ENCODE measurements at regions not wholly inside any gene's neighbourhood (a gene's known extent, or its start where the extent isn't known, plus 50 kb on each side); places are given as distances from the start of the nearest gene placed in this dataset.

DNA sequence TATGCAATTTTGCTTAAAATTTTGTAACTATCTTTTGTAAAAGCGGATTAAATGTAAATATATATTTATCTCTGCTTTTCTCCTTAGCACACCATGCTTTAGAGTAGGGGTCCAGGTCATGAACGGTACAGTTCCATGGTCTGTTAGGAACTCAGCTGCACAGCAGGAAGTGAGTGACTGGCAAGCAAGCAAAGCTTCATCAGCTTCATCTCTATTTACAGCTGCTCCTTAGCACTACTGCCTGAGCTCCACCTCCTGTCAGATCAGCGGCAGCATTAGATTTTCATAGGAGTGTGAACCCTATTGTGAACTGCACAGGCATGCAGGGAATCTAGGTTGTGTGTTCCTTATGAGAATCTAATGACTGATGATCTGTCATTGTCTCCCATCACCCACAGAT is 959.0 kb upstream of the SLC39A10 start (continued):
- TF ChIP-seq, protein P1, sequence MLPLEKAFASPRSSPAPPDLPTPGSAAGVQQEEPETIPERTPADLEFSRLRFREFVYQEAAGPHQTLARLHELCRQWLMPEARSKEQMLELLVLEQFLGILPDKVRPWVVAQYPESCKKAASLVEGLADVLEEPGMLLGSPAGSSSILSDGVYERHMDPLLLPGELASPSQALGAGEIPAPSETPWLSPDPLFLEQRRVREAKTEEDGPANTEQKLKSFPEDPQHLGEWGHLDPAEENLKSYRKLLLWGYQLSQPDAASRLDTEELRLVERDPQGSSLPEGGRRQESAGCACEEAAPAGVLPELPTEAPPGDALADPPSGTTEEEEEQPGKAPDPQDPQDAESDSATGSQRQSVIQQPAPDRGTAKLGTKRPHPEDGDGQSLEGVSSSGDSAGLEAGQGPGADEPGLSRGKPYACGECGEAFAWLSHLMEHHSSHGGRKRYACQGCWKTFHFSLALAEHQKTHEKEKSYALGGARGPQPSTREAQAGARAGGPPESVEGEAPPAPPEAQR (CRISPR knock-in tag; IDR thresholded peaks at IDR 0.05) = no peak

DNA sequence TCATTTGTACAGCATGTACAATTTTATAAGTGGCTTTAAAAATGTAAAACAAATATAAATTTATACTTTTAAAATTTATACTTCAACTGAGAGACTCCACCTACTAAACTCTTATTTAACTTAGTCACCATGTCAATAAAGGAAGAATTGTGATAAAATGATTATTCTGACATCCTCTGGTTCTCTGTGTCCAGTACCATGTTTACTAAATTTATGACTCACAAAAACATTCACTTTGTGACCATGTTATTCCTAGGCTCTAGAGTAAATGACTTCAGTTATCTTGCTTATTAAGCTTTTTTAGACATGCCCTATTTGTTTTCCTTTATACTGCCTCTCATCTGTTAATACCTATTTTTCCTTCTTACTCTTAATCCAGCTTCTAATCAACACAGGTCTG is 959.6 kb upstream of the SLC39A10 start:
- H3K4me1 Mint-ChIP-seq = no peaks in the 10 kb centered on the region
- no peak for ATAC-seq
- DNase-seq (ENCODE audit: low spot score) = no peak
- H3K27me3 Mint-ChIP-seq (ENCODE audit: low read depth) = no peaks in the 10 kb centered on the region; the same call in 1 of the 2 replicates
- H3K9me3 Mint-ChIP-seq = peaks cover 11% of the 10 kb centered on the region
- H3K27ac Mint-ChIP-seq = no peak overlapping the region
- H3K4me3 Mint-ChIP-seq = no peak overlapping the region
- POLR2A ChIA-PET = no interaction called here
- TF ChIP-seq, protein P2, sequence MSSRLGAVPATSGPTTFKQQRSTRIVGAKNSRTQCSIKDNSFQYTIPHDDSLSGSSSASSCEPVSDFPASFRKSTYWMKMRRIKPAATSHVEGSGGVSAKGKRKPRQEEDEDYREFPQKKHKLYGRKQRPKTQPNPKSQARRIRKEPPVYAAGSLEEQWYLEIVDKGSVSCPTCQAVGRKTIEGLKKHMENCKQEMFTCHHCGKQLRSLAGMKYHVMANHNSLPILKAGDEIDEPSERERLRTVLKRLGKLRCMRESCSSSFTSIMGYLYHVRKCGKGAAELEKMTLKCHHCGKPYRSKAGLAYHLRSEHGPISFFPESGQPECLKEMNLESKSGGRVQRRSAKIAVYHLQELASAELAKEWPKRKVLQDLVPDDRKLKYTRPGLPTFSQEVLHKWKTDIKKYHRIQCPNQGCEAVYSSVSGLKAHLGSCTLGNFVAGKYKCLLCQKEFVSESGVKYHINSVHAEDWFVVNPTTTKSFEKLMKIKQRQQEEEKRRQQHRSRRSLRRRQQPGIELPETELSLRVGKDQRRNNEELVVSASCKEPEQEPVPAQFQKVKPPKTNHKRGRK (CRISPR knock-in tag; IDR thresholded peaks at IDR 0.05; ENCODE audit: borderline replicate concordance) = no peak
- TF ChIP-seq JUN (CRISPR knock-in tag; IDR thresholded peaks at IDR 0.05) (no peak), KAT7 (CRISPR knock-in tag; IDR thresholded peaks at IDR 0.05; ENCODE audit: borderline replicate concordance) (no peak), ZNF138 (CRISPR knock-in tag; conservative IDR thresholded peaks at IDR 0.05) (no peak), ZNF121 (CRISPR knock-in tag; IDR thresholded peaks at IDR 0.05) (no peak), ZNF263 (CRISPR knock-in tag; IDR thresholded peaks at IDR 0.05; ENCODE audit: low read depth) (no peak), TEAD4 (CRISPR knock-in tag; IDR thresholded peaks at IDR 0.05) (no peak), NR1H2 (CRISPR knock-in tag; IDR thresholded peaks at IDR 0.05) (no peak), ESRRA (CRISPR knock-in tag; IDR thresholded peaks at IDR 0.05; ENCODE audit: borderline replicate concordance) (no peak), PRRX2 (CRISPR knock-in tag; IDR thresholded peaks at IDR 0.05) (no peak)
- TF ChIP-seq, protein P3, sequence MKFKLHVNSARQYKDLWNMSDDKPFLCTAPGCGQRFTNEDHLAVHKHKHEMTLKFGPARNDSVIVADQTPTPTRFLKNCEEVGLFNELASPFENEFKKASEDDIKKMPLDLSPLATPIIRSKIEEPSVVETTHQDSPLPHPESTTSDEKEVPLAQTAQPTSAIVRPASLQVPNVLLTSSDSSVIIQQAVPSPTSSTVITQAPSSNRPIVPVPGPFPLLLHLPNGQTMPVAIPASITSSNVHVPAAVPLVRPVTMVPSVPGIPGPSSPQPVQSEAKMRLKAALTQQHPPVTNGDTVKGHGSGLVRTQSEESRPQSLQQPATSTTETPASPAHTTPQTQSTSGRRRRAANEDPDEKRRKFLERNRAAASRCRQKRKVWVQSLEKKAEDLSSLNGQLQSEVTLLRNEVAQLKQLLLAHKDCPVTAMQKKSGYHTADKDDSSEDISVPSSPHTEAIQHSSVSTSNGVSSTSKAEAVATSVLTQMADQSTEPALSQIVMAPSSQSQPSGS (CRISPR knock-in tag; IDR thresholded peaks at IDR 0.05; ENCODE audit: borderline replicate concordance, low read depth) = no peak
- TF ChIP-seq, protein P4, sequence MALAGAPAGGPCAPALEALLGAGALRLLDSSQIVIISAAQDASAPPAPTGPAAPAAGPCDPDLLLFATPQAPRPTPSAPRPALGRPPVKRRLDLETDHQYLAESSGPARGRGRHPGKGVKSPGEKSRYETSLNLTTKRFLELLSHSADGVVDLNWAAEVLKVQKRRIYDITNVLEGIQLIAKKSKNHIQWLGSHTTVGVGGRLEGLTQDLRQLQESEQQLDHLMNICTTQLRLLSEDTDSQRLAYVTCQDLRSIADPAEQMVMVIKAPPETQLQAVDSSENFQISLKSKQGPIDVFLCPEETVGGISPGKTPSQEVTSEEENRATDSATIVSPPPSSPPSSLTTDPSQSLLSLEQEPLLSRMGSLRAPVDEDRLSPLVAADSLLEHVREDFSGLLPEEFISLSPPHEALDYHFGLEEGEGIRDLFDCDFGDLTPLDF (CRISPR knock-in tag; IDR thresholded peaks at IDR 0.05) = no peak
- TF ChIP-seq, protein P5, sequence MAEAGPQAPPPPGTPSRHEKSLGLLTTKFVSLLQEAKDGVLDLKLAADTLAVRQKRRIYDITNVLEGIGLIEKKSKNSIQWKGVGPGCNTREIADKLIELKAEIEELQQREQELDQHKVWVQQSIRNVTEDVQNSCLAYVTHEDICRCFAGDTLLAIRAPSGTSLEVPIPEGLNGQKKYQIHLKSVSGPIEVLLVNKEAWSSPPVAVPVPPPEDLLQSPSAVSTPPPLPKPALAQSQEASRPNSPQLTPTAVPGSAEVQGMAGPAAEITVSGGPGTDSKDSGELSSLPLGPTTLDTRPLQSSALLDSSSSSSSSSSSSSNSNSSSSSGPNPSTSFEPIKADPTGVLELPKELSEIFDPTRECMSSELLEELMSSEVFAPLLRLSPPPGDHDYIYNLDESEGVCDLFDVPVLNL (CRISPR knock-in tag; IDR thresholded peaks at IDR 0.05; ENCODE audit: borderline replicate concordance, low read depth) = no peak
- TF ChIP-seq, protein P6, sequence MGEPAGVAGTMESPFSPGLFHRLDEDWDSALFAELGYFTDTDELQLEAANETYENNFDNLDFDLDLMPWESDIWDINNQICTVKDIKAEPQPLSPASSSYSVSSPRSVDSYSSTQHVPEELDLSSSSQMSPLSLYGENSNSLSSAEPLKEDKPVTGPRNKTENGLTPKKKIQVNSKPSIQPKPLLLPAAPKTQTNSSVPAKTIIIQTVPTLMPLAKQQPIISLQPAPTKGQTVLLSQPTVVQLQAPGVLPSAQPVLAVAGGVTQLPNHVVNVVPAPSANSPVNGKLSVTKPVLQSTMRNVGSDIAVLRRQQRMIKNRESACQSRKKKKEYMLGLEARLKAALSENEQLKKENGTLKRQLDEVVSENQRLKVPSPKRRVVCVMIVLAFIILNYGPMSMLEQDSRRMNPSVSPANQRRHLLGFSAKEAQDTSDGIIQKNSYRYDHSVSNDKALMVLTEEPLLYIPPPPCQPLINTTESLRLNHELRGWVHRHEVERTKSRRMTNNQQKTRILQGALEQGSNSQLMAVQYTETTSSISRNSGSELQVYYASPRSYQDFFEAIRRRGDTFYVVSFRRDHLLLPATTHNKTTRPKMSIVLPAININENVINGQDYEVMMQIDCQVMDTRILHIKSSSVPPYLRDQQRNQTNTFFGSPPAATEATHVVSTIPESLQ (CRISPR knock-in tag; IDR thresholded peaks at IDR 0.05) = no peak
- TF ChIP-seq, protein P7, sequence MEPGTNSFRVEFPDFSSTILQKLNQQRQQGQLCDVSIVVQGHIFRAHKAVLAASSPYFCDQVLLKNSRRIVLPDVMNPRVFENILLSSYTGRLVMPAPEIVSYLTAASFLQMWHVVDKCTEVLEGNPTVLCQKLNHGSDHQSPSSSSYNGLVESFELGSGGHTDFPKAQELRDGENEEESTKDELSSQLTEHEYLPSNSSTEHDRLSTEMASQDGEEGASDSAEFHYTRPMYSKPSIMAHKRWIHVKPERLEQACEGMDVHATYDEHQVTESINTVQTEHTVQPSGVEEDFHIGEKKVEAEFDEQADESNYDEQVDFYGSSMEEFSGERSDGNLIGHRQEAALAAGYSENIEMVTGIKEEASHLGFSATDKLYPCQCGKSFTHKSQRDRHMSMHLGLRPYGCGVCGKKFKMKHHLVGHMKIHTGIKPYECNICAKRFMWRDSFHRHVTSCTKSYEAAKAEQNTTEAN (CRISPR knock-in tag; IDR thresholded peaks at IDR 0.05) = no peak
- TF ChIP-seq, protein P8, sequence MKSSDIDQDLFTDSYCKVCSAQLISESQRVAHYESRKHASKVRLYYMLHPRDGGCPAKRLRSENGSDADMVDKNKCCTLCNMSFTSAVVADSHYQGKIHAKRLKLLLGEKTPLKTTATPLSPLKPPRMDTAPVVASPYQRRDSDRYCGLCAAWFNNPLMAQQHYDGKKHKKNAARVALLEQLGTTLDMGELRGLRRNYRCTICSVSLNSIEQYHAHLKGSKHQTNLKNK (CRISPR knock-in tag; IDR thresholded peaks at IDR 0.05) = no peak
- TF ChIP-seq, protein P1 (CRISPR knock-in tag; IDR thresholded peaks at IDR 0.05) = no peak
- TF ChIP-seq, protein P9, sequence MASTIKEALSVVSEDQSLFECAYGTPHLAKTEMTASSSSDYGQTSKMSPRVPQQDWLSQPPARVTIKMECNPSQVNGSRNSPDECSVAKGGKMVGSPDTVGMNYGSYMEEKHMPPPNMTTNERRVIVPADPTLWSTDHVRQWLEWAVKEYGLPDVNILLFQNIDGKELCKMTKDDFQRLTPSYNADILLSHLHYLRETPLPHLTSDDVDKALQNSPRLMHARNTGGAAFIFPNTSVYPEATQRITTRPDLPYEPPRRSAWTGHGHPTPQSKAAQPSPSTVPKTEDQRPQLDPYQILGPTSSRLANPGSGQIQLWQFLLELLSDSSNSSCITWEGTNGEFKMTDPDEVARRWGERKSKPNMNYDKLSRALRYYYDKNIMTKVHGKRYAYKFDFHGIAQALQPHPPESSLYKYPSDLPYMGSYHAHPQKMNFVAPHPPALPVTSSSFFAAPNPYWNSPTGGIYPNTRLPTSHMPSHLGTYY (CRISPR knock-in tag; IDR thresholded peaks at IDR 0.05) = no peak
- TF ChIP-seq, protein P10, sequence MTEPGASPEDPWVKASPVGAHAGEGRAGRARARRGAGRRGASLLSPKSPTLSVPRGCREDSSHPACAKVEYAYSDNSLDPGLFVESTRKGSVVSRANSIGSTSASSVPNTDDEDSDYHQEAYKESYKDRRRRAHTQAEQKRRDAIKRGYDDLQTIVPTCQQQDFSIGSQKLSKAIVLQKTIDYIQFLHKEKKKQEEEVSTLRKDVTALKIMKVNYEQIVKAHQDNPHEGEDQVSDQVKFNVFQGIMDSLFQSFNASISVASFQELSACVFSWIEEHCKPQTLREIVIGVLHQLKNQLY (CRISPR knock-in tag; IDR thresholded peaks at IDR 0.05) = no peak
- CTCF ChIA-PET = no interaction called here
- no peaks in the 10 kb centered on the region for H3K36me3 Mint-ChIP-seq

All from WTC11 (cell line).